PC-3 (cell line): ENCODE measurements at regions not wholly inside any gene's neighbourhood (a gene's known extent, or its start where the extent isn't known, plus 50 kb on each side); places are given as distances from the start of the nearest gene placed in this dataset.

Experiments
- ATAC-seq: fragments of 200-7000 bp; cut with Tn5 transposase; 2 replicates; pipeline ENCODE4 v1.9.1; 2020; ENCODE audit warnings: mild to moderate bottlenecking, moderate library complexity
- BruUV-seq: library from RNA; stranded (reverse); fragments of 400-500 nt; replicated peaks from 2 replicates; lab custom pipeline; 2021; lab: Mats Ljungman, UMichigan
- CTCF ChIA-PET: fragments of 300-600 bp; sonication (Branson Sonifier 250); formaldehyde crosslinking; loops from one replicate; lab custom pipeline; 2022; ENCODE audit warnings: antibody characterized with exemption; lab: Charles Lee
- POLR2A ChIA-PET: fragments of 300-600 bp; sonication (Branson Sonifier 250); formaldehyde crosslinking; loops from one replicate; lab custom pipeline; 2022; ENCODE audit warnings: antibody characterized with exemption; ENCODE audit not compliant: unreplicated experiment; lab: Charles Lee
- DNase-seq: peaks from one replicate; pipeline ENCODE4 v3.0.0-alpha.2; 2015
- H2AFZ ChIP-seq: fragments of 300-600 bp; sonication (generic); 2 replicates; pipeline ENCODE4 v1.6.0; 2016; ENCODE audit warnings: antibody characterized with exemption, low read length
- H3F3A ChIP-seq: fragments of 300-600 bp; sonication (generic); one replicate; pipeline ENCODE4 v1.6.0; 2017; ENCODE audit warnings: antibody characterized with exemption, low read length, control low read depth, mild to moderate bottlenecking; ENCODE audit not compliant: unreplicated experiment
- H3K27ac ChIP-seq: fragments of 300-600 bp; sonication (generic); 2 replicates; pipeline ENCODE4 v1.5.1; 2016; ENCODE audit warnings: mild to moderate bottlenecking, low read length
- H3K27me3 ChIP-seq: fragments of 300-600 bp; sonication (generic); 2 replicates; pipeline ENCODE4 v1.6.1; 2016; ENCODE audit warnings: low read length, mixed read lengths
- H3K36me3 ChIP-seq: fragments of 300-600 bp; sonication (generic); 2 replicates; pipeline ENCODE4 v1.6.1; 2016; ENCODE audit warnings: low read depth, mixed run types, low read length, mixed read lengths
- H3K4me1 ChIP-seq: fragments of 300-600 bp; sonication (generic); 2 replicates; pipeline ENCODE4 v1.5.1; 2016; ENCODE audit warnings: low read length; ENCODE audit not compliant: insufficient read depth
- H3K4me2 ChIP-seq: fragments of 300-600 bp; sonication (generic); 2 replicates; pipeline ENCODE4 v1.6.0; 2016; ENCODE audit warnings: low read length
- H3K4me3 ChIP-seq: fragments of 300-600 bp; sonication (generic); 2 replicates; pipeline ENCODE4 v1.5.1; 2016; ENCODE audit warnings: mild to moderate bottlenecking, low read length, mixed read lengths
- H3K79me2 ChIP-seq: fragments of 300-600 bp; sonication (generic); 2 replicates; pipeline ENCODE4 v1.6.1; 2017; ENCODE audit warnings: low read length, mixed read lengths
- H3K9ac ChIP-seq: fragments of 300-600 bp; sonication (generic); 2 replicates; pipeline ENCODE4 v1.6.0; 2016; ENCODE audit warnings: mild to moderate bottlenecking, low read length
- H3K9me2 ChIP-seq: fragments of 300-600 bp; sonication (generic); replicated peaks from 2 replicates; pipeline ENCODE4 v1.6.1; 2016; ENCODE audit warnings: mixed run types, low read length, mixed read lengths
- H3K9me3 ChIP-seq: fragments of 300-600 bp; sonication (generic); 2 replicates; pipeline ENCODE4 v1.6.1; 2016; ENCODE audit warnings: low read length, mixed read lengths
- H4K20me1 ChIP-seq: fragments of 300-600 bp; sonication (generic); 2 replicates; pipeline ENCODE4 v1.6.1; 2016; ENCODE audit warnings: low read length, mixed read lengths
- EZH2 ChIP-seq: fragments of 300-600 bp; sonication (generic); IDR thresholded peaks from one replicate; pipeline ENCODE4 v1.6.1; 2017; ENCODE audit warnings: antibody characterized with exemption, mild to moderate bottlenecking, low read length; ENCODE audit not compliant: unreplicated experiment
- EZH2phosphoT487 ChIP-seq: fragments of 300-600 bp; sonication (generic); IDR thresholded peaks from 2 replicates; pipeline ENCODE4 v1.6.1; 2018; ENCODE audit warnings: mild to moderate bottlenecking, antibody characterized with exemption, low read length, borderline replicate concordance
- intact Hi-C: fragments of 100-400 bp; cut with micrococcal nuclease; formaldehyde crosslinking; loops from 2 replicates; pipeline ENCODE4 v1.9.0; 2023
- TF ChIP-seq, protein P1 (sequence below): fragments of 300-600 bp; sonication (generic); conservative IDR thresholded peaks from 2 replicates; pipeline ENCODE4 v1.5.1; 2017; ENCODE audit warnings: antibody characterized with exemption, low read depth, mild to moderate bottlenecking, low read length

DNA sequence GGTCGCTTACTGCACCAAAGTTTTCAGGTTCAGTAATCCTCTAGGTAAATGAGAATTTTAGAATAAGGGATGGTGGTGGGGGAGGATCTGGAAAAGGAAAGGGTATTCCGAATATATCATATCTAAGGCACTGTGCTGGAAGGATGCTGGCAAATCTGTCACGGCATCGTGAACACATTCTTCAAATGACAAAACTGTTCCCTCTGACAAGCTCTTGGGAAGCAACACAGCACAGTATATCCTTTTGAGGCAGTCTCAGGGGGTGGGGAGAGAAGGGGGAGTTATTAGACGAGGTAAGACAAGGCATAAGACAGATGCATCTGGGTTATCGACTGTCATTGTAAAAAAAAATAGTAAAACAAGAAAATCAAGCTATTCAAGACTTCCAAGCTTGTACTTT is 289.6 kb upstream of the LRRN1 start:
- no TSS peak for BruUV-seq
- Histone ChIP-seq H3K27ac (no peak overlapping the region), H3K36me3 (no peaks in the 10 kb centered on the region), H4K20me1 (no peaks in the 10 kb centered on the region), H3K4me2 (no peak overlapping the region), H3K79me2 (no peaks in the 10 kb centered on the region), H3K9me3 (peaks cover 16% of the 10 kb centered on the region; the same call in 1 of the 2 replicates), H3K4me3 (no peak overlapping the region), H2AFZ (no peak overlapping the region), H3F3A (no peaks in the 10 kb centered on the region), H3K27me3 (no peaks in the 10 kb centered on the region), H3K4me1 (no peaks in the 10 kb centered on the region), H3K9ac (no peak overlapping the region), H3K9me2 (no peaks in the 10 kb centered on the region)
- CTCF ChIA-PET, result no interaction called here
- DNase-seq (no peak), ATAC-seq (no peak)
- TF ChIP-seq EZH2phosphoT487 (no peak), EZH2 (no peak)
- TF ChIP-seq, protein P1, sequence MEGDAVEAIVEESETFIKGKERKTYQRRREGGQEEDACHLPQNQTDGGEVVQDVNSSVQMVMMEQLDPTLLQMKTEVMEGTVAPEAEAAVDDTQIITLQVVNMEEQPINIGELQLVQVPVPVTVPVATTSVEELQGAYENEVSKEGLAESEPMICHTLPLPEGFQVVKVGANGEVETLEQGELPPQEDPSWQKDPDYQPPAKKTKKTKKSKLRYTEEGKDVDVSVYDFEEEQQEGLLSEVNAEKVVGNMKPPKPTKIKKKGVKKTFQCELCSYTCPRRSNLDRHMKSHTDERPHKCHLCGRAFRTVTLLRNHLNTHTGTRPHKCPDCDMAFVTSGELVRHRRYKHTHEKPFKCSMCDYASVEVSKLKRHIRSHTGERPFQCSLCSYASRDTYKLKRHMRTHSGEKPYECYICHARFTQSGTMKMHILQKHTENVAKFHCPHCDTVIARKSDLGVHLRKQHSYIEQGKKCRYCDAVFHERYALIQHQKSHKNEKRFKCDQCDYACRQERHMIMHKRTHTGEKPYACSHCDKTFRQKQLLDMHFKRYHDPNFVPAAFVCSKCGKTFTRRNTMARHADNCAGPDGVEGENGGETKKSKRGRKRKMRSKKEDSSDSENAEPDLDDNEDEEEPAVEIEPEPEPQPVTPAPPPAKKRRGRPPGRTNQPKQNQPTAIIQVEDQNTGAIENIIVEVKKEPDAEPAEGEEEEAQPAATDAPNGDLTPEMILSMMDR, result no peak
- intact Hi-C loops, result no loop called here
- POLR2A ChIA-PET, result no interaction called here

- H3K79me2 ChIP-seq, result no peaks in the 10 kb centered on the region
- TF ChIP-seq EZH2phosphoT487 (no peak), EZH2 (no peak)
- TF ChIP-seq, protein P1, result no peak
- intact Hi-C loops, result no loop called here
- H3K9me2 ChIP-seq, result no peaks in the 10 kb centered on the region
- CTCF ChIA-PET, result no interaction called here
- POLR2A ChIA-PET, result no interaction called here
- no peak for DNase-seq
- 0 out of 2 replicates have a peak, but pooled peaks cover 20% of the 10 kb centered on the region for H3K9me3 ChIP-seq
- H2AFZ ChIP-seq, result no peak overlapping the region
- H3K4me1 ChIP-seq, result no peaks in the 10 kb centered on the region
- ATAC-seq, result no peak
- H3K36me3 ChIP-seq, result no peaks in the 10 kb centered on the region
- BruUV-seq, result no TSS peak
- H3K4me2 ChIP-seq, result no peak overlapping the region
- no peak overlapping the region for H3K4me3 ChIP-seq
- H4K20me1 ChIP-seq, result no peaks in the 10 kb centered on the region
- H3F3A ChIP-seq, result no peaks in the 10 kb centered on the region
- H3K9ac ChIP-seq, result no peak overlapping the region
- H3K27me3 ChIP-seq, result no peaks in the 10 kb centered on the region
- H3K27ac ChIP-seq, result no peak overlapping the region
Measured at GRCh38 chr3:3504686-3505085, 294.5 kb upstream of the LRRN1 start.

DNA sequence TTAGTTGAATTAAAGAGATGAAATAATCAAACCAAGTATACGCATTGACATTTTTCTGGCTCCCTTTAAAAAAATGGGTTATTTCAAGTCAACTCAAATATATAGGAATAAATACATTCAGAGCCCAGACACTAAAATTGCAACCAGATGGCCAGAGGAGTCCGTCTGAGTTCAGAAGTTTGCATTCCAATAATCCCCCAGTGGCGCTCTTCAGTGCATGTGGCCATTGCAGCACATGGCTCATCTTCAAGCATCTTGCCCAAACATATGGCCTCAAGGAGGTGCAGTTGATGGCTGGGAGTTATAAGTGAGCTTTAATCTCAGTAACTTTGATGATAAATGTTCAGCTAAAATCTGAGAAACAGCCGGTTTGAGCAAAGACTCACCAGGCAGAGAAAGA is 295.8 kb upstream of the LRRN1 start:
- no peak overlapping the region for H2AFZ ChIP-seq
- H3K4me3 ChIP-seq, result no peak overlapping the region
- peaks cover 26% of the 10 kb centered on the region; the same call in 1 of the 2 replicates for H3K9me3 ChIP-seq
- no peaks in the 10 kb centered on the region for H3K79me2 ChIP-seq
- intact Hi-C loops, result no loop called here
- no peak overlapping the region for H3K27ac ChIP-seq
- DNase-seq (no peak), ATAC-seq (no peak)
- no peaks in the 10 kb centered on the region for H3K27me3 ChIP-seq
- ChIA-PET POLR2A (no interaction called here), CTCF (no interaction called here)
- H3K9ac ChIP-seq, result no peak overlapping the region
- H3K4me2 ChIP-seq, result no peak overlapping the region
- H3K36me3 ChIP-seq, result no peaks in the 10 kb centered on the region
- TF ChIP-seq EZH2phosphoT487, result no peak
- TF ChIP-seq EZH2, result no peak
- TF ChIP-seq, protein P1, result no peak
- H3F3A ChIP-seq, result no peaks in the 10 kb centered on the region
- no peaks in the 10 kb centered on the region for H3K4me1 ChIP-seq
- no peaks in the 10 kb centered on the region for H3K9me2 ChIP-seq
- no TSS peak for BruUV-seq
- no peaks in the 10 kb centered on the region for H4K20me1 ChIP-seq
